SHP77 treated with DMSO at 0.1 percent for 48 hours (cell line): ENCODE measurements at regions not wholly inside any gene's neighbourhood (a gene's known extent, or its start where the extent isn't known, plus 50 kb on each side); places are given as distances from the start of the nearest gene placed in this dataset.

Experiments
- DNase-seq: peaks from one replicate; lab custom pipeline; 2025; lab: John Stamatoyannopoulos, UW

GRCh38 chr12:107282628-107283027 lies 189.3 kb upstream of the CRY1 start:
- DNase-seq: no peak

GRCh38 chr12:107283652-107284051 lies 190.3 kb upstream of the CRY1 start:
- no peak for DNase-seq

GRCh38 chr12:107284692-107285091 lies 191.3 kb upstream of the CRY1 start:
- no peak for DNase-seq

- no peak for DNase-seq
Measured at GRCh38 chr12:107287436-107288413, 194.4 kb upstream of the CRY1 start.

- no peak for DNase-seq
Measured at GRCh38 chr12:107288414-107289127, 195.2 kb upstream of the CRY1 start.

- DNase-seq: no peak
Measured at GRCh38 chr12:107291018-107291417, 197.7 kb upstream of the CRY1 start.

GRCh38 chr12:107296681-107297089 lies 203.3 kb upstream of the CRY1 start:
- DNase-seq: no peak

GRCh38 chr12:107302649-107303341 lies 209.4 kb upstream of the CRY1 start:
- DNase-seq: no peak

GRCh38 chr12:107304588-107305532 lies 211.5 kb upstream of the CRY1 start:
- no peak for DNase-seq

GRCh38 chr12:107306141-107306659 lies 212.9 kb upstream of the CRY1 start:
- no peak for DNase-seq

GRCh38 chr12:107308310-107308709 lies 215.0 kb upstream of the CRY1 start:
- no peak for DNase-seq

GRCh38 chr12:107309020-107309419 lies 215.7 kb upstream of the CRY1 start:
- DNase-seq: no peak

GRCh38 chr12:107310621-107311020 lies 217.3 kb upstream of the CRY1 start:
- no peak for DNase-seq

- no peak for DNase-seq
Measured at GRCh38 chr12:107311682-107312081, 218.3 kb upstream of the CRY1 start.

- no peak for DNase-seq
Measured at GRCh38 chr12:107317751-107318555, 224.6 kb upstream of the CRY1 start.

- DNase-seq: no peak
Measured at GRCh38 chr12:107318556-107318805, 225.1 kb upstream of the CRY1 start.

- DNase-seq: no peak
Measured at GRCh38 chr12:107318806-107319532, 225.6 kb upstream of the CRY1 start.

- no peak for DNase-seq
Measured at GRCh38 chr12:107319533-107320032, 226.2 kb upstream of the CRY1 start.

GRCh38 chr12:107320033-107320928 lies 226.9 kb upstream of the CRY1 start:
- no peak for DNase-seq
